Mesothelial cell of epicardium (in vitro differentiated cells): ENCODE measurements at regions not wholly inside any gene's neighbourhood (a gene's known extent, or its start where the extent isn't known, plus 50 kb on each side); places are given as distances from the start of the nearest gene placed in this dataset.

Experiments
- DNase-seq, 2 experiments: peaks; one replicate each; pipeline ENCODE4 v3.0.0; 2021; ENCODE audit warnings: low spot score in 2 of 2; ENCODE audit not compliant: unreplicated experiment in 2 of 2
- H3K27ac Mint-ChIP-seq: 2 replicates; pipeline ENCODE4 v1.8.0; 2021; ENCODE audit warnings: mixed read lengths
- H3K27me3 Mint-ChIP-seq: 2 replicates; pipeline ENCODE4 v1.8.0; 2021; ENCODE audit warnings: low read depth, mixed read lengths
- H3K36me3 Mint-ChIP-seq: 2 replicates; pipeline ENCODE4 v1.8.0; 2021; ENCODE audit warnings: mixed read lengths
- H3K4me1 Mint-ChIP-seq: 2 replicates; pipeline ENCODE4 v1.8.0; 2021; ENCODE audit warnings: mixed read lengths
- H3K4me3 Mint-ChIP-seq: 2 replicates; pipeline ENCODE4 v1.8.0; 2021; ENCODE audit warnings: mild to moderate bottlenecking, moderate library complexity, mixed read lengths
- H3K9me3 Mint-ChIP-seq: 2 replicates; pipeline ENCODE4 v1.8.0; 2021; ENCODE audit warnings: mixed read lengths
- CTCF ChIP-seq: fragments of 200-600 bp; sonication (generic); IDR thresholded peaks from one replicate; pipeline ENCODE4 v1.5.0; 2021; ENCODE audit warnings: antibody characterized with exemption; ENCODE audit not compliant: unreplicated experiment

- TF ChIP-seq CTCF: no peak
- H3K36me3 Mint-ChIP-seq: peaks cover 8% of the 10 kb centered on the region
- no peak overlapping the region for H3K27ac Mint-ChIP-seq
- no peaks in the 10 kb centered on the region for H3K27me3 Mint-ChIP-seq
- H3K4me1 Mint-ChIP-seq: peaks cover 8% of the 10 kb centered on the region
- DNase-seq: no peak
- no peak overlapping the region for H3K4me3 Mint-ChIP-seq
- H3K9me3 Mint-ChIP-seq: no peaks in the 10 kb centered on the region
Observed at GRCh38 chr11:122172352-122173073, 56.5 kb upstream of the BLID start.

- Mint-ChIP-seq H3K4me1 (peaks cover 8% of the 10 kb centered on the region), H3K36me3 (peaks cover 4% of the 10 kb centered on the region), H3K4me3 (no peak overlapping the region), H3K9me3 (no peaks in the 10 kb centered on the region), H3K27ac (no peak overlapping the region), H3K27me3 (no peaks in the 10 kb centered on the region)
- no peak for TF ChIP-seq CTCF
- DNase-seq: no peak
Observed at GRCh38 chr11:122170815-122171475, 54.9 kb upstream of the BLID start.

DNA sequence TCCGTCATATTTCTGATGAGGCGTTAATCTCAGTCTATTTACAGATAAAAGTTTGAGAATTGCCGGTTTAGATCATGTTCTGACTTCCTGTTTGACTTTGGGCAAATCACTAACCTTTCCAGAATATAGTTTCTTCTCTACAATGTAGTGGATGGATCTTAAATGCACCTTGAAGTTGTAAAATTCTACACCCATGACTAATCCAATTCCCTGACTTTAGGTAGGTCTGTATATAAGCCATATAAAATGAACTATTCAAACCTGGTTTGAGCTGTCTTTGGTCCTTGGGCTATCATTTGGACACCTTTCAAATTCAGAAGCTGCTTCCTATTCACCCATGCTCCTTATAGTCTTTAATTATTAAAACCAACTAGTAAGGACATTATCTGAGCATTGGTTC lies 52.2 kb upstream of the BLID start:
- H3K4me1 Mint-ChIP-seq: peaks cover 14% of the 10 kb centered on the region
- no peak overlapping the region for H3K4me3 Mint-ChIP-seq
- no peaks in the 10 kb centered on the region for H3K27me3 Mint-ChIP-seq
- H3K36me3 Mint-ChIP-seq: peaks cover 4% of the 10 kb centered on the region
- no peak for DNase-seq
- no peak for TF ChIP-seq CTCF
- H3K9me3 Mint-ChIP-seq: no peaks in the 10 kb centered on the region
- H3K27ac Mint-ChIP-seq: no peak overlapping the region

- TF ChIP-seq CTCF: no peak
Observed at GRCh38 chr11:122167100-122167499, 51.1 kb upstream of the BLID start.

GRCh38 chr11:122165607-122166371 lies 49.8 kb upstream of the BLID start:
- no peak for DNase-seq
- Mint-ChIP-seq H3K4me1 (peaks cover 14% of the 10 kb centered on the region), H3K27ac (no peak overlapping the region), H3K4me3 (no peak overlapping the region), H3K36me3 (peaks cover 3% of the 10 kb centered on the region), H3K27me3 (no peaks in the 10 kb centered on the region), H3K9me3 (no peaks in the 10 kb centered on the region)
- TF ChIP-seq CTCF: no peak

More at GRCh38 chr11:122167100-122167499, 51.1 kb upstream of the BLID start:
- Mint-ChIP-seq H3K4me1 (peaks cover 14% of the 10 kb centered on the region), H3K27me3 (no peaks in the 10 kb centered on the region), H3K9me3 (no peaks in the 10 kb centered on the region), H3K4me3 (no peak overlapping the region), H3K36me3 (peaks cover 4% of the 10 kb centered on the region), H3K27ac (no peak overlapping the region)
- no peak for DNase-seq
